ENCODE measurements at regions not wholly inside any gene's neighbourhood (a gene's known extent, or its start where the extent isn't known, plus 50 kb on each side); places are given as distances from the start of the nearest gene placed in this dataset.

- BruUV-seq (replicated peaks): no TSS peak
- Histone ChIP-seq H4K20me1 (ENCODE audit: insufficient read depth, low read length) (no peaks in the 10 kb centered on the region), H3K4me2 (ENCODE audit: low read length) (no peak overlapping the region), H3K4me1 (ENCODE audit: insufficient read depth, low read length, poor library complexity, severe bottlenecking) (no peaks in the 10 kb centered on the region), H3K9me2 (ENCODE audit: insufficient read depth, low read length) (no peaks in the 10 kb centered on the region), H3K4me3 (ENCODE audit: low read depth, low read length, poor library complexity, severe bottlenecking) (no peak overlapping the region), H3K9me3 (ENCODE audit: low read length) (no peaks in the 10 kb centered on the region), H3K79me2 (ENCODE audit: insufficient read depth, low read depth, low read length) (no peaks in the 10 kb centered on the region), H2AFZ (ENCODE audit: low read length) (no peak overlapping the region), H3K27ac (ENCODE audit: low read depth, low read length, poor library complexity, severe bottlenecking) (no peak overlapping the region), H3K36me3 (ENCODE audit: insufficient read depth, low read length) (no peaks in the 10 kb centered on the region)
- intact Hi-C loops (cut with micrococcal nuclease; ENCODE audit: unreplicated experiment): no loop called here
- no peak for DNase-seq (ENCODE audit: low spot score)
- no peak for TF ChIP-seq EZH2phosphoT487 (IDR thresholded peaks at IDR 0.05; ENCODE audit: borderline replicate concordance, low read depth, low read length)
- CTCF ChIA-PET (ENCODE audit: unreplicated experiment): no interaction called here
- POLR2A ChIA-PET: no interaction called here
Observed at GRCh38 chr4:117331817-117332216, 246.4 kb upstream of the TRAM1L1 start.

DNA sequence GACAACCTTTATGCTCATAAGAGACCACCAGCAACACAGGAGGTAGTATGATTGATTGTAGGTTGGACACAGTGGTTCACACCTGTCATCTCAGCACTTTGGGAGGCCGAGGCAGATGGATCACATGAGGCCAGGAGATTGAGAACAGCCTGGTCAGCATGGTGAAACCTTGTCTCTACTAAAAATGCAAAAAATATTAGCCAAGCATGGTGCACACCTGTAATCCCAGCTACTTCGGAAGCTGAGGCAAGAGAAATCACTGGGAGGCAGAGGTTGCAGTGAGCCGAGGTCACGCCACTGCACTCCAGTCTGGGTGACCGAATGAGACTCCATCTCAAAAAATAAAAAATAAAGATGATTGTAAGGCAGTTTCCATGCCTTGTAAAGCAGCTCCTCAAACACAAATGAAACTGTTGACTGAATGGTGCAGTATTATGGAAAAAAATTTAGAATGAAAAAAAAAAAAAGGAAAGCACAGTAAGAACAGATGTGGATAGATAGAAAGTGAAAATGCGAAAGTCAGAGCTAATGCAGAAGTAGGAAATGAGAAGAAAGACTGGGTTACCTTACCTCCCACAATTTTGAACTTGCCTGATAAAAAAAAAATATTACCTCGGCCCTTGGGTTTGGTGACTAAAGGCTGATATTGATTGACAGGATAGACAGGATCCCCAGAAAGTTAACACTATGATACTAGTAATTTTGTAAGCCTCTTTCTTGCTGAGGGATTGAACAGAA is 249.2 kb upstream of the TRAM1L1 start:
- no peak for DNase-seq (ENCODE audit: low spot score)
- no TSS peak for BruUV-seq (replicated peaks)
- TF ChIP-seq, protein P1, sequence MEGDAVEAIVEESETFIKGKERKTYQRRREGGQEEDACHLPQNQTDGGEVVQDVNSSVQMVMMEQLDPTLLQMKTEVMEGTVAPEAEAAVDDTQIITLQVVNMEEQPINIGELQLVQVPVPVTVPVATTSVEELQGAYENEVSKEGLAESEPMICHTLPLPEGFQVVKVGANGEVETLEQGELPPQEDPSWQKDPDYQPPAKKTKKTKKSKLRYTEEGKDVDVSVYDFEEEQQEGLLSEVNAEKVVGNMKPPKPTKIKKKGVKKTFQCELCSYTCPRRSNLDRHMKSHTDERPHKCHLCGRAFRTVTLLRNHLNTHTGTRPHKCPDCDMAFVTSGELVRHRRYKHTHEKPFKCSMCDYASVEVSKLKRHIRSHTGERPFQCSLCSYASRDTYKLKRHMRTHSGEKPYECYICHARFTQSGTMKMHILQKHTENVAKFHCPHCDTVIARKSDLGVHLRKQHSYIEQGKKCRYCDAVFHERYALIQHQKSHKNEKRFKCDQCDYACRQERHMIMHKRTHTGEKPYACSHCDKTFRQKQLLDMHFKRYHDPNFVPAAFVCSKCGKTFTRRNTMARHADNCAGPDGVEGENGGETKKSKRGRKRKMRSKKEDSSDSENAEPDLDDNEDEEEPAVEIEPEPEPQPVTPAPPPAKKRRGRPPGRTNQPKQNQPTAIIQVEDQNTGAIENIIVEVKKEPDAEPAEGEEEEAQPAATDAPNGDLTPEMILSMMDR (conservative IDR thresholded peaks at IDR 0.05; ENCODE audit: low read length): no peak
- TF ChIP-seq EZH2phosphoT487 (IDR thresholded peaks at IDR 0.05; ENCODE audit: borderline replicate concordance, low read depth, low read length): no peak
- Histone ChIP-seq H3K9me3 (ENCODE audit: low read length) (no peaks in the 10 kb centered on the region), H2AFZ (ENCODE audit: low read length) (no peak overlapping the region), H3K79me2 (ENCODE audit: insufficient read depth, low read depth, low read length) (no peaks in the 10 kb centered on the region), H3K9me2 (ENCODE audit: insufficient read depth, low read length) (no peaks in the 10 kb centered on the region), H3K4me3 (ENCODE audit: low read depth, low read length, poor library complexity, severe bottlenecking) (no peak overlapping the region), H3K4me2 (ENCODE audit: low read length) (no peak overlapping the region), H3K27ac (ENCODE audit: low read depth, low read length, poor library complexity, severe bottlenecking) (no peak overlapping the region), H4K20me1 (ENCODE audit: insufficient read depth, low read length) (no peaks in the 10 kb centered on the region), H3K4me1 (ENCODE audit: insufficient read depth, low read length, poor library complexity, severe bottlenecking) (no peaks in the 10 kb centered on the region), H3K36me3 (ENCODE audit: insufficient read depth, low read length) (no peaks in the 10 kb centered on the region)
- POLR2A ChIA-PET: interaction anchor here (0.6 kb wide), 3 partner anchors 15 to 70 kb away, joined by 3 read pairs; no protein-coding TSS in a partner anchor
- intact Hi-C loops (cut with micrococcal nuclease; ENCODE audit: unreplicated experiment): no loop called here
- CTCF ChIA-PET (ENCODE audit: unreplicated experiment): no interaction called here

GRCh38 chr4:117357437-117357836 is 272.1 kb upstream of the TRAM1L1 start:
- H3K36me3 ChIP-seq (ENCODE audit: insufficient read depth, low read length): no peaks in the 10 kb centered on the region

More at GRCh38 chr4:117357437-117357836, 272.1 kb upstream of the TRAM1L1 start:
- ChIA-PET POLR2A (no interaction called here), CTCF (ENCODE audit: unreplicated experiment) (no interaction called here)
- intact Hi-C loops (cut with micrococcal nuclease; ENCODE audit: unreplicated experiment): no loop called here
- BruUV-seq (replicated peaks): no TSS peak
- no peaks in the 10 kb centered on the region for H4K20me1 ChIP-seq (ENCODE audit: insufficient read depth, low read length)
- H3K27ac ChIP-seq (ENCODE audit: low read depth, low read length, poor library complexity, severe bottlenecking): no peak overlapping the region
- H3K4me1 ChIP-seq (ENCODE audit: insufficient read depth, low read length, poor library complexity, severe bottlenecking): no peaks in the 10 kb centered on the region
- TF ChIP-seq, protein P1 (conservative IDR thresholded peaks at IDR 0.05; ENCODE audit: low read length): no peak
- TF ChIP-seq EZH2phosphoT487 (IDR thresholded peaks at IDR 0.05; ENCODE audit: borderline replicate concordance, low read depth, low read length): no peak
- H2AFZ ChIP-seq (ENCODE audit: low read length): no peak overlapping the region
- no peaks in the 10 kb centered on the region for H3K79me2 ChIP-seq (ENCODE audit: insufficient read depth, low read depth, low read length)
- H3K4me2 ChIP-seq (ENCODE audit: low read length): no peak overlapping the region
- DNase-seq (ENCODE audit: low spot score): no peak
- H3K9me3 ChIP-seq (ENCODE audit: low read length): no peaks in the 10 kb centered on the region
- no peaks in the 10 kb centered on the region for H3K9me2 ChIP-seq (ENCODE audit: insufficient read depth, low read length)
- H3K4me3 ChIP-seq (ENCODE audit: low read depth, low read length, poor library complexity, severe bottlenecking): no peak overlapping the region
